K562 (cell line): ENCODE measurements at regions not wholly inside any gene's neighbourhood (a gene's known extent, or its start where the extent isn't known, plus 50 kb on each side); places are given as distances from the start of the nearest gene placed in this dataset.
"Not testable (repeated sequence)": the region's sequence is repeated elsewhere in the genome, so short reads cannot be mapped to it uniquely, and the experiment has no call there.

Experiments used
- ATAC-seq: fragments of 200-7000 bp; cut with Tn5 transposase; 3 replicates; pipeline ENCODE4 v1.9.1; 2020; ENCODE audit warnings: moderate library complexity
- BruUV-seq: library from RNA; stranded (reverse); fragments of 400-500 nt; replicated peaks from 2 replicates; lab custom pipeline; 2021; lab: Mats Ljungman, UMichigan
- CTCF ChIA-PET: fragments of 300-600 bp; formaldehyde crosslinking; extraction: SDS; loops from one replicate; lab custom pipeline; 2021; ENCODE audit warnings: low intra/inter-chr PET ratio; lab: Yijun Ruan, JAX
- POLR2A ChIA-PET: fragments of 300-600, 350-650 bp; sonication (Branson Sonifier 250); formaldehyde crosslinking; extraction: SDS; loops from one replicate; lab custom pipeline; 2021; ENCODE audit warnings: antibody characterized with exemption, inconsistent platforms; lab: Yijun Ruan, JAX
- DNase-seq, 4 experiments: peaks; one replicate each; pipeline versions ENCODE4 v3.0.0 to v3.0.0-alpha.2; 2011 to 2018; ENCODE audit warnings: low spot score in 3 of 4, mixed read lengths in 3 of 4; ENCODE audit errors: extremely low read depth in 1 of 4
- FAIRE-seq: peaks from 2 replicates; lab custom pipeline; 2011; peaks lifted over from hg19 to GRCh38; lab: Jason Lieb, UNC
- H2AFZ ChIP-seq: 2 replicates; pipeline ENCODE4 v1.6.0; 2011; ENCODE audit warnings: low read depth, low read length, control low read depth, inconsistent platforms
- H3K27ac ChIP-seq: fragments of 200-600 bp; 3 replicates; pipeline ENCODE4 v1.8.0; 2011; ENCODE audit warnings: low read depth, mild to moderate bottlenecking, control low read depth, inconsistent platforms, low read length, moderate library complexity, mixed read lengths; ENCODE audit errors: extremely low read depth
- H3K27me3 ChIP-seq, 2 experiments: fragments of 300-600 bp in 1 of 2; 2 replicates in 1 of 2; 3 replicates in 1 of 2; pipeline versions ENCODE4 v1.6.0 to v1.8.0; 2011; ENCODE audit warnings: inconsistent platforms in 2 of 2, low read length in 2 of 2, mild to moderate bottlenecking in 1 of 2, mixed read lengths in 1 of 2, moderate library complexity in 1 of 2; ENCODE audit not compliant: control insufficient read depth in 2 of 2, insufficient read depth in 2 of 2
- H3K36me3 ChIP-seq: fragments of 300-600 bp; 3 replicates; pipeline ENCODE4 v1.8.0; 2011; ENCODE audit warnings: mild to moderate bottlenecking, low read length, inconsistent platforms; ENCODE audit not compliant: control insufficient read depth, insufficient read depth
- H3K4me1 ChIP-seq, 2 experiments: fragments of 200-600 bp in 1 of 2; replicated peaks in 1 of 2; 2 replicates in 1 of 2; 3 replicates in 1 of 2; pipeline versions ENCODE4 v1.5.1 to v1.8.0; 2011; ENCODE audit warnings: inconsistent platforms in 2 of 2, low read length in 2 of 2, mild to moderate bottlenecking in 1 of 2, mixed read lengths in 1 of 2, moderate library complexity in 1 of 2; ENCODE audit not compliant: control insufficient read depth in 2 of 2, insufficient read depth in 2 of 2
- H3K4me2 ChIP-seq: 2 replicates; pipeline ENCODE4 v1.6.1; 2011; ENCODE audit warnings: low read length, control low read depth, inconsistent platforms, mixed read lengths; ENCODE audit not compliant: insufficient read depth
- H3K4me3 ChIP-seq: fragments of 200-600 bp; sonication (generic), shearing (Covaris generic); 2 replicates; pipeline ENCODE4 v1.5.1; 2016; ENCODE audit warnings: control low read depth, inconsistent platforms
- H3K79me2 ChIP-seq: fragments of 200-600 bp; 3 replicates; pipeline ENCODE4 v1.8.0; 2011; ENCODE audit warnings: low read length, inconsistent platforms; ENCODE audit not compliant: control insufficient read depth, insufficient read depth
- H3K9ac ChIP-seq, 2 experiments: 2 replicates each; pipeline versions ENCODE4 v1.6.0 to v1.6.1; 2011; ENCODE audit warnings: low read depth in 2 of 2, low read length in 2 of 2, control low read depth in 1 of 2, inconsistent platforms in 1 of 2, mild to moderate bottlenecking in 1 of 2, mixed read lengths in 1 of 2; ENCODE audit not compliant: insufficient read depth in 1 of 2
- H3K9me1 ChIP-seq: one replicate; pipeline ENCODE4 v1.6.0; 2011; ENCODE audit warnings: inconsistent platforms, mild to moderate bottlenecking, low read length, moderate library complexity; ENCODE audit not compliant: control insufficient read depth, insufficient read depth
- H3K9me3 ChIP-seq: replicated peaks from 2 replicates; pipeline ENCODE4 v1.5.1; 2011; ENCODE audit warnings: low read depth, low read length, inconsistent platforms; ENCODE audit not compliant: control insufficient read depth, insufficient read depth
- H4K20me1 ChIP-seq: replicated peaks from 2 replicates; pipeline ENCODE4 v1.6.1; 2011; ENCODE audit warnings: low read length, inconsistent platforms, mixed read lengths; ENCODE audit not compliant: control insufficient read depth, insufficient read depth
- WGBS: fragments of 100-300 bp; shearing (Covaris generic); methylation state at CpG from one replicate; pipeline ENCODE4 v1.1.6; 2016; ENCODE audit warnings: low coverage, mixed read lengths; ENCODE audit not compliant: insufficient coverage; ENCODE audit errors: missing lambda C conversion rate; 5-methylcytosine and 5-hydroxymethylcytosine counted together
- in situ Hi-C: fragments of 300-500 bp; cut with MboI; formaldehyde crosslinking; loops from 4 replicates; pipeline ENCODE4 v1.15.0; 2018; ENCODE audit warnings: inconsistent platforms, mixed read lengths
- intact Hi-C: fragments of 100-400 bp; cut with micrococcal nuclease; formaldehyde crosslinking; loops from 2 replicates; pipeline ENCODE4 v1.14.2; 2022

- H4K20me1 ChIP-seq, H3K4me1 ChIP-seq, DNase-seq, intact Hi-C loops, H3K4me3 ChIP-seq, H3K9ac ChIP-seq, H3K9me3 ChIP-seq, ATAC-seq, H3K36me3 ChIP-seq, H3K9me1 ChIP-seq, H3K27ac ChIP-seq, H3K79me2 ChIP-seq, BruUV-seq, in situ Hi-C loops, CTCF ChIA-PET, H3K4me2 ChIP-seq, H2AFZ ChIP-seq, FAIRE-seq, POLR2A ChIA-PET, H3K27me3 ChIP-seq: not testable (repeated sequence)
- WGBS = under 1% methylated on average over 4 of the region's 5 CpGs
Measured at GRCh38 chr22:10760418-10760817, 4767.6 kb upstream of the OR11H1 start.

DNA sequence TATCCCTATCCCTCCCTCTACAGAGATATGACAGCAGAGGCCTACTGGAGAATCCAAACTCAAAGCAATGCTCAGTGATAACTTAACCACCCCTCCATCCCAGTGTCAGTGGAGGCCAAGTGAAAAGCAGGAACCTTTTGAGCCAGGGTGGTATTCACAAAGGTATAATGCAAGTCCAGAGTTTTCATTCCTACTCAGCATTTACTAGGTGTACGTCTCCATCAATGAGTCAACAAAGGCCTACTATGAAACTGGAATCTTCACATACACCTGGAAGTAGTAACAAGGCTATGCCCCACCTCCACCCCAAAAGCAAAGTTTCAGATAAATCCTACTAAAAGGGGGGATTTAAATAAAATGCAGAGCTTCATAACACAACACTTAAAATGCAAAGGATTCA is 4761.7 kb upstream of the OR11H1 start:
- H4K20me1 ChIP-seq, CTCF ChIA-PET, H3K27ac ChIP-seq, H3K27me3 ChIP-seq, intact Hi-C loops, in situ Hi-C loops, POLR2A ChIA-PET, FAIRE-seq, BruUV-seq, H3K4me1 ChIP-seq, H3K36me3 ChIP-seq, H3K79me2 ChIP-seq, H3K9me3 ChIP-seq, H2AFZ ChIP-seq, H3K9me1 ChIP-seq, ATAC-seq, H3K4me3 ChIP-seq, DNase-seq, H3K9ac ChIP-seq, H3K4me2 ChIP-seq: not testable (repeated sequence)
- 5% methylated on average over 1 of the region's 1 CpG for WGBS

DNA sequence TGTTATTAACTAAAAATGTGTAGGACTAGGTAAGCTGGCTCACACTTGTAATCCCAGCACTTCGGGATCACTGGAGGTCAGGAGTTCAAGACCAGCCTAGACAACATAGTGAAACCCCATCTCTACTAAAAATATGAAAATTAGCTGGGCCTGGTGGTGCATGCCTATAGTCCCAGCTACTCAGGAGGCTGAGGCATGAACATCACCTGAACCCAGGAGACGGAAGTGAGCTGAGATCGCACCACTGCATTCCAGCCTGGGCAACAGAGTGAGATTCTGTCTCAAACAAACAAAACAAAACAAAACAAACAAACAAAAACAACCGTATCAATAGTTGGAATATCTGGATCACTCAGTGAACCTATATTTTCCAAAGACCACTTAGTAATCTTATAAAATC is 4759.1 kb upstream of the OR11H1 start:
- H3K4me2 ChIP-seq, H3K4me1 ChIP-seq, H3K27me3 ChIP-seq, ATAC-seq, H3K79me2 ChIP-seq, H3K9ac ChIP-seq, BruUV-seq, H3K36me3 ChIP-seq, POLR2A ChIA-PET, H3K27ac ChIP-seq, H2AFZ ChIP-seq, DNase-seq, H4K20me1 ChIP-seq, H3K4me3 ChIP-seq, FAIRE-seq, intact Hi-C loops, H3K9me1 ChIP-seq, CTCF ChIA-PET, H3K9me3 ChIP-seq, in situ Hi-C loops: not testable (repeated sequence)
- WGBS = 0% methylated on average over 4 of the region's 4 CpGs

DNA sequence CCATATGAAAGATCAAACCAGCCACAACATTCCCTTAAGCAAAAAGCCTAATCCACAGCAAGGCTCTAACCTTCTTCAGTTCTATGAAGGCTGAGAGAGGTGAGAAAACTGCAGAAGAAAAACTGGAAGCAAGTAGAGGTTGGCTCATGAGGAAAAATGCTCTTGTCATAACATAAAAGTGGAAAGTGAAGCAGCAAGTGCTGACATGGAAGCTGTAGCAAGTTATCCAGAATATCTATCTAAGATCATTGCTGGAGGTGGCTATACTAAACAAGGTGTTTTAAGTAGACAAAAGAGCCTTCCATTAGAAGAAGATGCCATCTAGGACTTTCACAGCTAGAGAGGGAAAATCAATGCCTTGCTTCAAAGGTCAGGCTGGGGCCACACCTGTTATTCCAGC is 4756.2 kb upstream of the OR11H1 start:
- H3K27ac ChIP-seq, H3K4me1 ChIP-seq, H4K20me1 ChIP-seq, H3K4me2 ChIP-seq, H3K27me3 ChIP-seq, ATAC-seq, H3K36me3 ChIP-seq, FAIRE-seq, H3K9me3 ChIP-seq, DNase-seq, H3K79me2 ChIP-seq, CTCF ChIA-PET, H3K9ac ChIP-seq, H3K9me1 ChIP-seq, POLR2A ChIA-PET, BruUV-seq, H2AFZ ChIP-seq, intact Hi-C loops, H3K4me3 ChIP-seq, in situ Hi-C loops: not testable (repeated sequence)
